Small intestine (tissue), 7 donors: ENCODE measurements at regions not wholly inside any gene's neighbourhood (a gene's known extent, or its start where the extent isn't known, plus 50 kb on each side); places are given as distances from the start of the nearest gene placed in this dataset.

Source experiments
- DNase-seq, 2 donors: peaks; one replicate each; pipeline versions ENCODE4 v3.0.0 to v3.0.0-alpha.2; 2013
- FAIRE-seq: peaks from 2 replicates; lab custom pipeline; 2012; peaks lifted over from hg19 to GRCh38; lab: Jason Lieb, UNC
- H3K27ac ChIP-seq, 3 donors: one replicate each; pipeline ENCODE4 v1.5.1; 2013; ENCODE audit warnings: low read length in 2 of 3, mild to moderate bottlenecking in 2 of 3, control low read depth in 1 of 3, inconsistent platforms in 1 of 3, low read depth in 1 of 3, moderate library complexity in 1 of 3
- H3K27me3 ChIP-seq, 3 donors: one replicate each; pipeline ENCODE4 v1.6.1; 2013; ENCODE audit warnings: low read length in 3 of 3, inconsistent platforms in 1 of 3; ENCODE audit not compliant: control insufficient read depth in 3 of 3, insufficient read depth in 3 of 3
- H3K36me3 ChIP-seq, 3 donors: one replicate each; pipeline ENCODE4 v1.6.1; 2013; ENCODE audit warnings: low read length in 3 of 3, inconsistent platforms in 1 of 3, low read depth in 1 of 3, mild to moderate bottlenecking in 1 of 3, moderate library complexity in 1 of 3; ENCODE audit not compliant: control insufficient read depth in 3 of 3, insufficient read depth in 2 of 3
- H3K4me1 ChIP-seq, 3 donors: one replicate each; pipeline ENCODE4 v1.6.1; 2013; ENCODE audit warnings: low read length in 2 of 3, inconsistent platforms in 1 of 3, low read depth in 1 of 3, mild to moderate bottlenecking in 1 of 3, moderate library complexity in 1 of 3; ENCODE audit not compliant: control insufficient read depth in 3 of 3, insufficient read depth in 2 of 3
- H3K4me3 ChIP-seq, 3 donors: one replicate each; pipeline ENCODE4 v1.5.1; 2013; ENCODE audit warnings: low read length in 3 of 3, control low read depth in 1 of 3, inconsistent platforms in 1 of 3, low read depth in 1 of 3, mild to moderate bottlenecking in 1 of 3, moderate library complexity in 1 of 3
- H3K9me3 ChIP-seq, 2 donors: one replicate each; pipeline ENCODE4 v1.6.1; 2013; ENCODE audit warnings: low read depth in 1 of 2, low read length in 1 of 2; ENCODE audit not compliant: control insufficient read depth in 2 of 2, insufficient read depth in 1 of 2
- WGBS, 3 donors: extraction: QIAGEN DNeasy Blood & Tissue Kit; methylation state at CpG; one replicate each; pipeline ENCODE4 v1.1.7; 2013; 5-methylcytosine and 5-hydroxymethylcytosine counted together
- donor health status: healthy with polysubstance abuse.
- donor health status: control.
- donor health status: control.
- donor health status: Bipolar disorder and iron deficiency.
- donor health status: healthy.

GRCh38 chr12:125353871-125354270, 288.6 kb downstream of the AACS start:
- Histone ChIP-seq H3K36me3 (no peaks in the 10 kb centered on the region), H3K27ac (no peak overlapping the region), H3K9me3 (peaks cover 0 to 4% of the 10 kb centered on the region in 2 donors), H3K4me3 (no peak overlapping the region), H3K4me1 (no peaks in the 10 kb centered on the region), H3K27me3 (peaks cover 0 to 2% (median 0%) of the 10 kb centered on the region in 3 donors)
- FAIRE-seq (no peak), DNase-seq (no peak)
- WGBS, 3 donors, result 86 to 95% (median 91%) methylated on average over 2 of the region's 2 CpGs

GRCh38 chr12:125355614-125356013, 290.4 kb downstream of the AACS start:
- FAIRE-seq (no peak), DNase-seq (no peak)
- H3K9me3 ChIP-seq, result peaks cover 0 to 4% of the 10 kb centered on the region in 2 donors
- H3K4me3 ChIP-seq, result no peak overlapping the region
- H3K27me3 ChIP-seq, result no peaks in the 10 kb centered on the region
- no peak overlapping the region for H3K27ac ChIP-seq
- no peaks in the 10 kb centered on the region for H3K4me1 ChIP-seq
- 57 to 63% (median 61%) methylated on average over 7 of the region's 7 CpGs for WGBS, 3 donors
- H3K36me3 ChIP-seq, result no peaks in the 10 kb centered on the region

GRCh38 chr12:125356111-125356510, 290.9 kb downstream of the AACS start:
- Histone ChIP-seq H3K36me3 (no peaks in the 10 kb centered on the region), H3K4me1 (no peaks in the 10 kb centered on the region), H3K9me3 (peaks cover 0 to 4% of the 10 kb centered on the region in 2 donors), H3K27ac (no peak overlapping the region), H3K27me3 (no peaks in the 10 kb centered on the region), H3K4me3 (no peak overlapping the region)
- WGBS, 3 donors, result 62 to 73% (median 72%) methylated on average over 4 of the region's 4 CpGs
- no peak for DNase-seq
- FAIRE-seq, result no peak

- H3K4me1 ChIP-seq, result no peaks in the 10 kb centered on the region
- FAIRE-seq, result no peak
- no peak overlapping the region for H3K27ac ChIP-seq
- no peaks in the 10 kb centered on the region for H3K27me3 ChIP-seq
- H3K36me3 ChIP-seq, result no peaks in the 10 kb centered on the region
- H3K4me3 ChIP-seq, result no peak overlapping the region
- no peak for DNase-seq
- peaks cover 0 to 4% of the 10 kb centered on the region in 2 donors for H3K9me3 ChIP-seq
- WGBS, 3 donors, result 77 to 93% (median 89%) methylated on average over 3 of the region's 3 CpGs
These were observed 292.3 kb downstream of the AACS start for GRCh38 chr12:125357561-125357960.

GRCh38 chr12:125360540-125360939, 295.3 kb downstream of the AACS start:
- no peaks in the 10 kb centered on the region for H3K27me3 ChIP-seq
- H3K27ac ChIP-seq, result no peak overlapping the region
- H3K4me1 ChIP-seq, result no peaks in the 10 kb centered on the region
- H3K9me3 ChIP-seq, result no peaks in the 10 kb centered on the region
- H3K36me3 ChIP-seq, result no peaks in the 10 kb centered on the region
- no peak for DNase-seq
- H3K4me3 ChIP-seq, result no peak overlapping the region
- no peak for FAIRE-seq
- WGBS, 3 donors, result 58 to 72% (median 64%) methylated on average over 4 of the region's 4 CpGs

- no peak for FAIRE-seq
- Histone ChIP-seq H3K27me3 (no peaks in the 10 kb centered on the region), H3K4me1 (no peaks in the 10 kb centered on the region), H3K27ac (no peak overlapping the region), H3K4me3 (no peak overlapping the region), H3K36me3 (no peaks in the 10 kb centered on the region), H3K9me3 (no peaks in the 10 kb centered on the region)
- DNase-seq, result no peak
- WGBS, 3 donors, result 49 to 65% (median 61%) methylated on average over 4 of the region's 4 CpGs
These were observed 305.8 kb downstream of the AACS start for GRCh38 chr12:125371033-125371432.

GRCh38 chr12:125372085-125372484, 306.9 kb downstream of the AACS start:
- no peak overlapping the region for H3K27ac ChIP-seq
- H3K36me3 ChIP-seq, result no peaks in the 10 kb centered on the region
- H3K9me3 ChIP-seq, result no peaks in the 10 kb centered on the region
- peaks cover 0 to 6% (median 0%) of the 10 kb centered on the region in 3 donors for H3K27me3 ChIP-seq
- no peak for FAIRE-seq
- H3K4me3 ChIP-seq, result no peak overlapping the region
- DNase-seq, result no peak
- no peaks in the 10 kb centered on the region for H3K4me1 ChIP-seq
- 84 to 87% (median 86%) methylated on average over 4 of the region's 4 CpGs for WGBS, 3 donors

GRCh38 chr12:125373375-125373774, 308.1 kb downstream of the AACS start:
- H3K36me3 ChIP-seq, result no peaks in the 10 kb centered on the region
- FAIRE-seq, result no peak

GRCh38 chr12:125376422-125376821, 311.2 kb downstream of the AACS start:
- H3K4me3 ChIP-seq, result no peak overlapping the region
- 47 to 56% (median 50%) methylated on average over 6 of the region's 6 CpGs for WGBS, 3 donors
- no peaks in the 10 kb centered on the region for H3K36me3 ChIP-seq
- DNase-seq, result no peak
- peaks cover 0 to 6% (median 0%) of the 10 kb centered on the region in 3 donors for H3K27me3 ChIP-seq
- H3K9me3 ChIP-seq, result peaks cover 0 to 4% of the 10 kb centered on the region in 2 donors
- no peak overlapping the region for H3K27ac ChIP-seq
- no peaks in the 10 kb centered on the region for H3K4me1 ChIP-seq
- FAIRE-seq, result no peak

More at GRCh38 chr12:125373375-125373774, 308.1 kb downstream of the AACS start:
- H3K4me3 ChIP-seq, result no peak overlapping the region
- WGBS, 3 donors, result 67 to 74% (median 71%) methylated on average over 6 of the region's 6 CpGs
- no peak overlapping the region for H3K27ac ChIP-seq
- H3K9me3 ChIP-seq, result peaks cover 0 to under 1% of the 10 kb centered on the region in 2 donors
- DNase-seq, result no peak
- H3K27me3 ChIP-seq, result peaks cover 0 to 6% (median 0%) of the 10 kb centered on the region in 3 donors
- no peaks in the 10 kb centered on the region for H3K4me1 ChIP-seq
